HCT116 (cell line): ENCODE measurements at regions not wholly inside any gene's neighbourhood (a gene's known extent, or its start where the extent isn't known, plus 50 kb on each side); places are given as distances from the start of the nearest gene placed in this dataset.

Experiments
- ATAC-seq: fragments of 200-7000 bp; cut with Tn5 transposase; 2 replicates; pipeline ENCODE4 v1.9.1; 2020; ENCODE audit warnings: mild to moderate bottlenecking, moderate library complexity
- BruUV-seq: library from RNA; stranded (reverse); fragments of 400-500 nt; replicated peaks from 2 replicates; lab custom pipeline; 2021; lab: Mats Ljungman, UMichigan
- CTCF ChIA-PET: fragments of 300-600 bp; sonication (Branson Sonifier 250); formaldehyde crosslinking; loops from one replicate; lab custom pipeline; 2021; ENCODE audit warnings: antibody characterized with exemption; lab: Charles Lee
- POLR2A ChIA-PET: fragments of 300-600, 350-600 bp; sonication (Branson Sonifier 250); formaldehyde crosslinking; loops from one replicate; lab custom pipeline; 2021; ENCODE audit warnings: antibody characterized with exemption; lab: Charles Lee
- RAD21 ChIA-PET, 2 experiments: fragments of 300-600 bp; sonication (Branson Sonifier 250); formaldehyde crosslinking; loops; one replicate each; lab custom pipeline; 2023; ENCODE audit warnings: low total read pairs in 2 of 2; ENCODE audit not compliant: uncharacterized antibody in 2 of 2, unreplicated experiment in 2 of 2, low non-redundant PET in 1 of 2; lab: Charles Lee
- DNase-seq: peaks from one replicate; pipeline ENCODE4 v3.0.0-alpha.2; 2010; ENCODE audit warnings: low read depth, low spot score
- H2AFZ ChIP-seq: fragments of 200-600 bp; shearing (Covaris generic), sonication (generic); 2 replicates; pipeline ENCODE4 v1.6.1; 2017; ENCODE audit warnings: low read depth, mixed run types, mixed read lengths, antibody characterized with exemption, low read length; ENCODE audit not compliant: poor library complexity, severe bottlenecking
- H3K27ac ChIP-seq: 2 replicates; pipeline ENCODE4 v1.5.1; 2012; ENCODE audit warnings: low read depth, low read length
- H3K27me3 ChIP-seq: fragments of 200-600 bp; sonication (generic); 2 replicates; pipeline ENCODE4 v1.6.1; 2016; ENCODE audit warnings: mixed run types, low read length, mixed read lengths; ENCODE audit not compliant: insufficient read depth
- H3K36me3 ChIP-seq, 2 experiments: fragments of 200-500 bp in 1 of 2; fragments of 200-600 bp in 1 of 2; sonication (Bioruptor generic) in 1 of 2; sonication (generic) in 1 of 2; 2 replicates each; pipeline versions ENCODE4 v1.5.1 to v1.6.1; 2014 to 2016; ENCODE audit warnings: low read length in 2 of 2, inconsistent platforms in 1 of 2, mixed read lengths in 1 of 2, mixed run types in 1 of 2; ENCODE audit not compliant: insufficient read depth in 2 of 2, control insufficient read depth in 1 of 2
- H3K4me1 ChIP-seq, 2 experiments: fragments of 200-600 bp in 1 of 2; sonication (generic) in 1 of 2; 2 replicates each; pipeline versions ENCODE4 v1.5.1 to v1.6.1; 2012 to 2017; ENCODE audit warnings: low read length in 2 of 2, inconsistent platforms in 1 of 2, mild to moderate bottlenecking in 1 of 2, mixed read lengths in 1 of 2, mixed run types in 1 of 2, moderate library complexity in 1 of 2; ENCODE audit not compliant: insufficient read depth in 2 of 2, control insufficient read depth in 1 of 2
- H3K4me2 ChIP-seq: fragments of 200-600 bp; sonication (generic); 2 replicates; pipeline ENCODE4 v1.6.1; 2017; ENCODE audit warnings: mixed run types, low read length, mixed read lengths
- H3K4me3 ChIP-seq, 2 experiments: fragments of 200-600 bp in 1 of 2; sonication (generic) in 1 of 2; replicated peaks in 1 of 2; 2 replicates each; pipeline ENCODE4 v1.5.1; 2011 to 2016; ENCODE audit warnings: low read length in 2 of 2, control low read depth in 1 of 2, low read depth in 1 of 2, mild to moderate bottlenecking in 1 of 2, mixed read lengths in 1 of 2, mixed run types in 1 of 2
- H3K79me2 ChIP-seq: fragments of 200-600 bp; sonication (generic); 2 replicates; pipeline ENCODE4 v1.6.1; 2017; ENCODE audit warnings: mild to moderate bottlenecking, mixed run types, low read length, moderate library complexity, mixed read lengths; ENCODE audit not compliant: insufficient read depth
- H3K9ac ChIP-seq: fragments of 200-600 bp; sonication (generic); 2 replicates; pipeline ENCODE4 v1.6.1; 2016; ENCODE audit warnings: low read length, mixed read lengths
- H3K9me2 ChIP-seq: fragments of 200-600 bp; sonication (generic), shearing (Covaris generic); 2 replicates; pipeline ENCODE4 v1.6.1; 2017; ENCODE audit warnings: mixed run types, mild to moderate bottlenecking, moderate library complexity; ENCODE audit not compliant: insufficient read depth
- H3K9me3 ChIP-seq, 2 experiments: fragments of 200-500 bp in 1 of 2; fragments of 200-600 bp in 1 of 2; sonication (Bioruptor generic) in 1 of 2; sonication (generic) in 1 of 2; 2 replicates each; pipeline ENCODE4 v1.6.1; 2014 to 2017; ENCODE audit warnings: low read length in 2 of 2, mixed read lengths in 2 of 2, inconsistent platforms in 1 of 2, low read depth in 1 of 2, mild to moderate bottlenecking in 1 of 2, mixed run types in 1 of 2, moderate library complexity in 1 of 2; ENCODE audit not compliant: control insufficient read depth in 1 of 2, insufficient read depth in 1 of 2
- H4K20me1 ChIP-seq: fragments of 200-600 bp; sonication (generic), shearing (Covaris generic); 2 replicates; pipeline ENCODE4 v1.6.1; 2017; ENCODE audit warnings: mixed run types, mild to moderate bottlenecking, moderate library complexity; ENCODE audit not compliant: insufficient read depth
- EZH2 ChIP-seq: fragments of 200-600 bp; sonication (generic); IDR thresholded peaks from 2 replicates; pipeline ENCODE4 v1.6.1; 2017; ENCODE audit warnings: antibody characterized with exemption, mixed run types
- EZH2phosphoT487 ChIP-seq: fragments of 200-600 bp; IDR thresholded peaks from 2 replicates; pipeline ENCODE4 v1.6.1; 2018; ENCODE audit warnings: antibody characterized with exemption, borderline replicate concordance
- FOSL1 ChIP-seq: IDR thresholded peaks from 2 replicates; pipeline ENCODE4 v1.6.1; 2012; ENCODE audit warnings: low read depth
- JUND ChIP-seq: IDR thresholded peaks from 2 replicates; pipeline ENCODE4 v1.6.1; 2012
- POLR2A ChIP-seq: IDR thresholded peaks from 2 replicates; pipeline ENCODE4 v1.7.0; 2011; ENCODE audit warnings: borderline replicate concordance; ENCODE audit not compliant: insufficient read depth, insufficient read length; ENCODE audit errors: extremely low read depth
- RAD21 ChIP-seq: IDR thresholded peaks from 2 replicates; pipeline ENCODE4 v1.6.1; 2012; ENCODE audit warnings: low read depth, mild to moderate bottlenecking
- SIN3A ChIP-seq: IDR thresholded peaks from 2 replicates; pipeline ENCODE4 v1.6.1; 2012; ENCODE audit warnings: low read depth
- TCF7L2 ChIP-seq: IDR thresholded peaks from 2 replicates; pipeline ENCODE4 v1.7.0; 2011; ENCODE audit warnings: borderline replicate concordance, inconsistent platforms; ENCODE audit not compliant: insufficient read depth, insufficient read length; ENCODE audit errors: extremely low read depth
- YY1 ChIP-seq: IDR thresholded peaks from 2 replicates; pipeline ENCODE4 v1.6.1; 2011; ENCODE audit warnings: low read length, low read depth, moderate library complexity, mild to moderate bottlenecking; ENCODE audit not compliant: insufficient replicate concordance; ENCODE audit errors: extremely low read depth
- ZFX ChIP-seq: fragments of 450-650 bp; IDR thresholded peaks from 2 replicates; pipeline ENCODE4 v1.6.1; 2017
- intact Hi-C: fragments of 100-400 bp; cut with micrococcal nuclease; formaldehyde crosslinking; loops from 2 replicates; pipeline ENCODE4 v1.10.0; 2022
- TF ChIP-seq, protein P1 (sequence below): IDR thresholded peaks from 2 replicates; pipeline ENCODE4 v1.6.1; 2012
- TF ChIP-seq, protein P2 (sequence below): IDR thresholded peaks from 2 replicates; pipeline ENCODE4 v1.6.1; 2011; ENCODE audit warnings: mild to moderate bottlenecking, low read length, moderate library complexity; ENCODE audit not compliant: insufficient replicate concordance; ENCODE audit errors: extremely low read depth
- TF ChIP-seq, protein P3 (sequence below), 3 experiments: fragments of 200-600 bp in 1 of 3; sonication (generic) in 1 of 3; IDR thresholded peaks in 2 of 3; conservative IDR thresholded peaks in 1 of 3; 2 replicates each; pipeline ENCODE4 v1.5.1; 2012 to 2017; ENCODE audit warnings: low read depth in 2 of 3, low read length in 2 of 3, antibody characterized with exemption in 1 of 3, borderline replicate concordance in 1 of 3, control low read depth in 1 of 3, mild to moderate bottlenecking in 1 of 3, mixed read lengths in 1 of 3, mixed run types in 1 of 3, moderate library complexity in 1 of 3; ENCODE audit not compliant: insufficient read depth in 1 of 3
- TF ChIP-seq, protein P4 (sequence below): IDR thresholded peaks from 2 replicates; pipeline ENCODE4 v1.6.1; 2012

DNA sequence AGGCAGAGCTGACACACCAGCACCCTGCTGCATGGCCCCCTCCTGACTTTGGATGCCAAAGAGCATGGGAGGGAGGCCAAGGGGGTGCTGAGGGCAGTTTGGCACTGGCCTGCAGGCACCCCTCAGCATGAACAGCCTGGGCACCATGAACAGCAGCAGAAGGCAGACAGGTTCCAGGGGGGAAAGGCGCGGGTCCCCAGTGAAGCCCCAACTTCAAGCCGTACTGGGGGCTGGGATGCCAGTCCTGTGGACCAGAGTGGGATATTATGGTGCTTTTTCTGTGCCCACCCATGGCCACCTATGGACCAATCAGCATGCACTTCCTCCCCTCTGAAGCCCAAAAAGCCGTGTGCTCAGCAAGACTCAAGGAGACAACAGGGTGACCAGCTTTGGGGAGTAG is 389.9 kb downstream of the TEX13C start:
- RAD21 ChIA-PET, result no interaction called here

DNA sequence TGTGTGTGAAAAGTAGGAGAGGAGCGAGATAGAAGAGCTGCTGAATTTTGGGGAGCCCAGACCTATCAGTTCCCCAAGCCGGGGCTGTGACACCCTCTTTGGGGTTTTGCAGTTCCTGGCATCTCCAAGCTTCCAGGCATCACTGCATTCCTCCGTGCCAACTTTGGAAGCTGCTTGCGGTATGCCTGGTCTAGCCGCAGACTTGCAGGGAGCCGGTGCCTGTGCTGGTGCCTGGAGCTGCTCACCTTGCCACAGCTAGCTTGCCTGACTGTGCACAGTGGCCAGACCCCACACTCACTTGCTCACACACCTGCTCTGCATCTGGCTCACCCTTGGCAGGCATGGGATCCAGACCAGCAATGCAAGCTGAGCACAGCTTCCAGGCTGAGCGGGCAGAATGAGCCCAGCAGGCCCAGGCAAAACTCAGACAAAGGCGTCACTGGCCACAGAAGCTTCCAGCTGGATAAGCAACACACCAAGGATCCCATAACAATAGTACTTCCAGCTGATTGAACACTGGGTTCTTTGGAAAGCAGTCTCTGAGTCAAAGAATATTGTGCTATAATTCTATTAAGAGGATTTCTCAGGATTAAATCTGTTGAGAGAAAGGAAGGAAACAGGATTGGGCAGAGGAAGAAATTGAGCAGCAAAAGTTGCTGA is 390.9 kb downstream of the TEX13C start:
- no peaks in the 10 kb centered on the region for H4K20me1 ChIP-seq
- H3K9me3 ChIP-seq, result no peaks in the 10 kb centered on the region
- ChIA-PET CTCF (no interaction called here), POLR2A (no interaction called here), RAD21 (no interaction called here)
- no peaks in the 10 kb centered on the region for H3K36me3 ChIP-seq
- H3K4me2 ChIP-seq, result no peak overlapping the region
- ATAC-seq, result no peak
- H3K9me2 ChIP-seq, result no peaks in the 10 kb centered on the region
- H3K4me3 ChIP-seq, result no peak overlapping the region
- no peak overlapping the region for H3K27ac ChIP-seq
- no peak overlapping the region for H3K9ac ChIP-seq
- H3K4me1 ChIP-seq, result no peaks in the 10 kb centered on the region
- no peak for DNase-seq
- no peak overlapping the region for H2AFZ ChIP-seq
- TF ChIP-seq TCF7L2 (no peak), FOSL1 (no peak), EZH2 (no peak), POLR2A (no peak), ZFX (no peak), JUND (no peak), SIN3A (no peak), EZH2phosphoT487 (no peak), YY1 (no peak)
- TF ChIP-seq, protein P1, sequence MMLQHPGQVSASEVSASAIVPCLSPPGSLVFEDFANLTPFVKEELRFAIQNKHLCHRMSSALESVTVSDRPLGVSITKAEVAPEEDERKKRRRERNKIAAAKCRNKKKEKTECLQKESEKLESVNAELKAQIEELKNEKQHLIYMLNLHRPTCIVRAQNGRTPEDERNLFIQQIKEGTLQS, result no peak
- TF ChIP-seq, protein P2, sequence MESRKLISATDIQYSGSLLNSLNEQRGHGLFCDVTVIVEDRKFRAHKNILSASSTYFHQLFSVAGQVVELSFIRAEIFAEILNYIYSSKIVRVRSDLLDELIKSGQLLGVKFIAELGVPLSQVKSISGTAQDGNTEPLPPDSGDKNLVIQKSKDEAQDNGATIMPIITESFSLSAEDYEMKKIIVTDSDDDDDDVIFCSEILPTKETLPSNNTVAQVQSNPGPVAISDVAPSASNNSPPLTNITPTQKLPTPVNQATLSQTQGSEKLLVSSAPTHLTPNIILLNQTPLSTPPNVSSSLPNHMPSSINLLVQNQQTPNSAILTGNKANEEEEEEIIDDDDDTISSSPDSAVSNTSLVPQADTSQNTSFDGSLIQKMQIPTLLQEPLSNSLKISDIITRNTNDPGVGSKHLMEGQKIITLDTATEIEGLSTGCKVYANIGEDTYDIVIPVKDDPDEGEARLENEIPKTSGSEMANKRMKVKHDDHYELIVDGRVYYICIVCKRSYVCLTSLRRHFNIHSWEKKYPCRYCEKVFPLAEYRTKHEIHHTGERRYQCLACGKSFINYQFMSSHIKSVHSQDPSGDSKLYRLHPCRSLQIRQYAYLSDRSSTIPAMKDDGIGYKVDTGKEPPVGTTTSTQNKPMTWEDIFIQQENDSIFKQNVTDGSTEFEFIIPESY, result no peak
- TF ChIP-seq, protein P3, sequence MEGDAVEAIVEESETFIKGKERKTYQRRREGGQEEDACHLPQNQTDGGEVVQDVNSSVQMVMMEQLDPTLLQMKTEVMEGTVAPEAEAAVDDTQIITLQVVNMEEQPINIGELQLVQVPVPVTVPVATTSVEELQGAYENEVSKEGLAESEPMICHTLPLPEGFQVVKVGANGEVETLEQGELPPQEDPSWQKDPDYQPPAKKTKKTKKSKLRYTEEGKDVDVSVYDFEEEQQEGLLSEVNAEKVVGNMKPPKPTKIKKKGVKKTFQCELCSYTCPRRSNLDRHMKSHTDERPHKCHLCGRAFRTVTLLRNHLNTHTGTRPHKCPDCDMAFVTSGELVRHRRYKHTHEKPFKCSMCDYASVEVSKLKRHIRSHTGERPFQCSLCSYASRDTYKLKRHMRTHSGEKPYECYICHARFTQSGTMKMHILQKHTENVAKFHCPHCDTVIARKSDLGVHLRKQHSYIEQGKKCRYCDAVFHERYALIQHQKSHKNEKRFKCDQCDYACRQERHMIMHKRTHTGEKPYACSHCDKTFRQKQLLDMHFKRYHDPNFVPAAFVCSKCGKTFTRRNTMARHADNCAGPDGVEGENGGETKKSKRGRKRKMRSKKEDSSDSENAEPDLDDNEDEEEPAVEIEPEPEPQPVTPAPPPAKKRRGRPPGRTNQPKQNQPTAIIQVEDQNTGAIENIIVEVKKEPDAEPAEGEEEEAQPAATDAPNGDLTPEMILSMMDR (IDR thresholded peaks at IDR 0.05 in 2 of 3, conservative IDR thresholded peaks at IDR 0.05 in 1 of 3; ENCODE audit: borderline replicate concordance in 1 of 3, insufficient read depth in 1 of 3, low read depth in 2 of 3, low read length in 2 of 3), result no peak
- TF ChIP-seq, protein P4, sequence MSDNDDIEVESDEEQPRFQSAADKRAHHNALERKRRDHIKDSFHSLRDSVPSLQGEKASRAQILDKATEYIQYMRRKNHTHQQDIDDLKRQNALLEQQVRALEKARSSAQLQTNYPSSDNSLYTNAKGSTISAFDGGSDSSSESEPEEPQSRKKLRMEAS, result no peak
- no TSS peak for BruUV-seq
- H3K79me2 ChIP-seq, result no peaks in the 10 kb centered on the region
- H3K27me3 ChIP-seq, result no peaks in the 10 kb centered on the region
- intact Hi-C loops, result no loop called here

More for the DNA sequence above, 389.9 kb downstream of the TEX13C start:
- ChIA-PET CTCF (no interaction called here), POLR2A (no interaction called here)
- Histone ChIP-seq H4K20me1 (no peaks in the 10 kb centered on the region), H3K27me3 (no peaks in the 10 kb centered on the region), H3K79me2 (no peaks in the 10 kb centered on the region), H3K4me3 (no peak overlapping the region), H3K9me3 (no peaks in the 10 kb centered on the region), H3K9me2 (no peaks in the 10 kb centered on the region), H3K27ac (no peak overlapping the region), H2AFZ (no peak overlapping the region), H3K9ac (no peak overlapping the region), H3K4me1 (no peaks in the 10 kb centered on the region), H3K36me3 (no peaks in the 10 kb centered on the region), H3K4me2 (no peak overlapping the region)
- DNase-seq (no peak), ATAC-seq (no peak)
- TF ChIP-seq, protein P1, result no peak
- no peak for TF ChIP-seq RAD21
- no TSS peak for BruUV-seq
- intact Hi-C loops, result no loop called here
